Fibroblast of upper back skin (primary cell): ENCODE measurements at regions not wholly inside any gene's neighbourhood (a gene's known extent, or its start where the extent isn't known, plus 50 kb on each side); places are given as distances from the start of the nearest gene placed in this dataset.
"Not testable (repeated sequence)": the region's sequence is repeated elsewhere in the genome, so short reads cannot be mapped to it uniquely, and the experiment has no call there.

Source experiments
- DNase-seq: peaks from one replicate; pipeline ENCODE4 v3.0.0-alpha.2; 2013

DNA sequence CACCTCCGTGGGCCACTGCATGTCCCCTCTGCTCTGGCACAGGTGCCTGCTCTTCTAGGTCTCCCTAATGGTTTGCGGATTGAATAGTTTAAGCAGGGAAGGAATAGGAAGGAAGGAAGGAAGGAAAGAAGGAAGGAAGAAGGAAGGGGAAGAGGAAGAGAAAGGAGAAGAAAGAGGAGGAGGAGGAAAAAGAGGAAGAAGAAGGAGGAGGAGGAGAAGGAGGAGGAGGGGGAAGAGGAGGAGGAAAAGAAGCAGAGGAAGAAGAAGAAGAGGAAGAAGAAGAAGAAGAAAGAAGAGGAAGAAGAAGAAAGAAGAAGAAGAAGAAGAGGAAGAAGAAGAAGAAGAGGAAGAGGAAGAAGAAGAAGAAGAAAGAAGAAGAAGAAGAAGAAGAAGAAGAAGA, 376.8 kb upstream of the PODXL start:
- DNase-seq = not testable (repeated sequence)

DNA sequence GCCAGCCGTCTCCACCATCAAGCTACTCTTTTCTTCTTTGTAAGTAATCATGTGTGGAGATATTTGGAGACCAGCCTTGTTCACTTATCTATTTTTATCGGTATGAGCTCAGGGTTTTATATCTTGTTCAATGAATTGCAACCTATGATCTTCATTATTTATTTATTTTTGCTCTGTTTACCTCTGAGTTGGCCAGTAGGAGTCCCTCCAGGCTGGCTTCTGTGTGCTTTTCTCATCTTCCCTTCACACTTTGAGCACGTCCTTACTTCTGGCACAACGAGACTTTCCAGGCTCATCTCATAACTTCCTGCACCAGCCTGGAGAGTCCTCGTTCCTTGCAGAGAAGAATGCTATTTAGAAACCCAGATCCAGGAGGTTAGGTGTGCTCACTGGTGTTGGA, 375.8 kb upstream of the PODXL start:
- DNase-seq = no peak

DNA sequence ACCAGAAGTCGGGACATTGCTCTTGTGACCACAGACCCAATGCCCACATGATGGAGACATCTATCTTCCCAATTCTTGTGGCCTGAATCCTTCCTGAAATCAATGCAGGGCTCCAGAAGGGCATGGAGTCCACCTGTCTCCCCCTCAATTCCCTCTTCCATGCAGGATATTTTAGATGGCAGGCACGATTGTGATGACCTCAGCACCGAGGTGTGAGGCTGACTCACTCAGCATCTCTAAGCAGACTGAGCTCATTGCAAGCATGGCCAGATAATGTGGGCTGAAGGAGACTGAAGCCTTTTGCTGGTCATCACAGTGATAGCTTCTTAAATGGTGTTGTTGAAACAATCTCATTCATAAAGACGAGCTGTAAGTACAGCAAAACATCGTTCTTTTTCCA, 374.9 kb upstream of the PODXL start:
- DNase-seq = peak; percentile 20

DNA sequence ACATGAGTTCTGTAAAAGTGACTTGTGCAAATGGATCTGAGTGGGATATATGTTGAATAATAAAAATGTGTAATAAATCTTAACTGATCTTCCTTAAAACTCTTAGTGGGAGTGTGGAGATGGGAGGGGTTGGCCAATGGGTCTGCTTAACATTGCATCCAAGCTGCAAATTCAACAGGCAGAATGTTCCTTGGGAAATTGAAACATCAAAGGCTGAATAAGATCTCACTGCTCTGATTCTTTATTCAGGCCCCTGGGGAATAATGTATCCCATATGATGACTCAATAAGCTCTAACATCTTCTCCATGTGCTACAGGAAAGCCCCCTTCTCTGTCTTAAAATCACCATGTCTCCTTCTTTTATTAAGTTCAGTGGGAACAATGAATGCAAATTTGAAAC, 373.2 kb upstream of the PODXL start:
- DNase-seq = no peak

DNA sequence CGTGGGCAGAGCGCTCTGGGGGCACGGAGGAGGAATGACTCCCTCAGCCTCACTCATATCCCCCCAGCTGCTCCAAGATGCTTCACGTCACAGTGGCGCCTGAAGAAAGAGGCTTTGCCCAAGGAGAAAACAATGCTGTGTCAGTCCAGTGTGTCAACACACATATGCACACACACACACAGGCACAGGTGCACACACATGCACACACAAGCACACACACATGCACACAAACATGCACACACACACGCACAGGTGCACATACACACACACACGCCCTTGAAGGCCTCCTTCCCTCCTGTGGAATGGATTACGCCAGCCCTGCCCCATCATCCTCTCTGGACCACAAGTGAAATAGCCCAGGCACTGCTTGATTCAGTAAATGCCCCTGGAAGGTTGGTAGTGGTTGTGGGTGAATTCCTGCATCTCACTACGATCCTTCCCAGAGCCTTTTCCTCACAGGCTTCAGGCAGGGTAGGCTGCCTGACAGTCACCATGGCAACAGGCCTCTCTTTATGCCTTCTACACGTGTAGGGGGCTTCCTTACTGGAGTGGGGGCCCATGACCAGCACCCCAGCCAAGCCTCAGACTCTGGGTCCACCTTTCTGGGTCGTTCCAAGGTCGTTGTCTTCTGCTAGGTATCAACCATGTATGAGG, 371.5 kb upstream of the PODXL start:
- no peak for DNase-seq

DNA sequence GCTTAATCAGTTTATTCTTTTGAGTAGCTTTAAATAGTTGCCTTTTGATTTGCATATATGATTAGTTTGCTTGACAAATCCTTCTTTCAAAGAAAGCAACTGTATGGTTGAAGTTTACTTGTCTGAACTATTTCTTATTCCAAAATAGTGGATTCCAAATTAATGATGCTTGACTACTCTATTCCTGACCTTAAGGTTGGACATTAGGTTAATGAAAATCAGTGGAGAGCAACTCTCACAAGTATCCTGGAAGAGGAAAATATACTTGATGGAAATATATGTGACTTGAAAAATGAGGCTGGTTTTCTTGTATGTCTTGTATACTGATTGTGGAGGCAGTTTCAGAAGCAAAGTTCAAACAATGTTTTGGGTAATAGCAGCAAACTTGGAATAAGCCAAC, 369.2 kb upstream of the PODXL start:
- DNase-seq = no peak

DNA sequence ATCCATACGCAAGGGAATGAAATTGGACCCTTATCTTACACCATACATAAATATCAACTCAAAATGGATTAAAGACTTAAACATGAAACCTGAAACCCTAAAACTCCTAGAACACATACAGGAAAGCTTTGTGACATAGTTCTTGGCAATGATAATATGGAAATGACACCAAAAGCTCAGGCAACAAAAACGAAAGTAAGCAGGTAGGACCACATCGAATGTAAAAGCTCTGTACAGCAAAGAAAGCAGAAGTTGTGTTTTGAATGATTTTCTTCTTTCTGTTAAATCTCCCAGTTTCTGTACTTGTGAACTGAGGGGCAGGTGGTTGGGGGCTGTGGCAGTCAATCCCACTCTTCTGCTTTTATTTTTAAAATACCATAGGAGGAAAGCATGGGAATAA, 368.4 kb upstream of the PODXL start:
- no peak for DNase-seq

DNA sequence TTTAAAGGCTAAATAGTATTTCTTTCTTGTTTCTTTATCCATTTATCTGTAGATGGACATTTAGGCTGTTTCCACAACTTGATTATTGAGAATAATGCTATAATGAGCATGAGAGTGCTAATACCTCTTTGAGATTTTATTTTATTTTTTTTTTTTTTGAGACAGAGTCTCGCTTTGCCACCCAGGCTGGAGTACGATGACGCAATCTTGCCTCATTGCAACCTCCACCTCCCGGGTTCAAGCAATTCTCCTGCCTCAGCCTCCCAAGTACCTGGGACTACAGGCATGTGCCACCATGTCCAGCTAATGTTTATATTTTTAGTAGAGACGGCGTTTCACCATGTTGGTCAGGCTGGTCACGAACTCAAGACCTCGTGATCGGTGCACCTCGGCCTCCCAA, 366.5 kb upstream of the PODXL start:
- DNase-seq = not testable (repeated sequence)

DNA sequence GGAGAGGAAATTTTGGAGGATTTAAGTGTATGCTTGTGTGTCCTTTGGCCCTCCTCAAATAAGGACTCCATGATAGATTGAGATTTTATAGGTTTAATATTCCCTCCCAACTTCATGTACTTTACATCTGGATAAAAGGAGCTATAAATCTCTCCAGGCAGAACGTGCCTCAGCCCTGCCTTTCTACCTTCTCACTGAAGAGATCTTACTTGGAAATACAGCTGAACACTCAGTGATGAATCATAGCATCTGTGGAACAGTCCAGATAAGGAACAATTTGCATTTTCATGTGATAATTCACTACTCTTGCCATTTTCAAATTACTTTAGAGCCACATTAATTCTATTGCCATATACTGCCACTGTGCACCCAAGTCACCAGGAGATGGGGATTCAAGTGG, 364.6 kb upstream of the PODXL start:
- DNase-seq = peak; percentile 35

DNA sequence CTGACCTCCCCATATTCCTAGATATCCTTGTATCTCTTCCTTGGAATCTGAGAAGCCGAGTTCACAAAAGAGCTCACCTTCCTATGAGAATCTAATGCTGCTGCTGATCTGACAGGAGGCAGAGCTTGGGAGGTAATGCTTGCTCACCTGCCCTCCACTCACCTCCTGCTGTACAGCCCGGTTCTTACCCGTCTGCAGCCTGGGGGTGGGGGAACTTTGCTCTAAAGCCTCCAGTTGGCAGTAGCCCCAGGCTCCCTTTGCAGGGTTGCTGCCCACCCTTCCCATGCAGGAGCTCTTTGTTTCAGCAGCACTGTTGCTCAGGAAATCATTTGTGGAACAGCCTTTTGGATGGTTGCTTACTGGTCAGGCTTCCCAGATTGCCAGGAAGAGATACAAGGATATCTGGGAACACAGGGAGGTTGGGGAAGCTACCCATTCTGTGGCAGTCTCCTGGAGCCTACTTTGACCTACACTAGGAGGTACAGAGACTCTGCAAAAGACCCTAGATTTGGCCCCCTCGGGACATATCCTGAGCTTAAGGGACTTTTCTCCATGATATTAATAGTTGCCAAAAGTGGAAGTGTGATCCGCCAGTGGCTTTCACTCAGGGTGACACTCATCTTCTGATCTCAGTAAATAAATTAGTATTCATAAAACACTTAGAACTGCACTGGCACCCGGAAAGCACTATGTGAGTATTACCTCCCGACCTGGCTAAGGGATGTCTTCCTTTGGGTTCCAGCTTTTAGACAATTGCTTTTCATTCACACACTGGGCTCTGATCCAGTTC, 363.7 kb upstream of the PODXL start:
- no peak for DNase-seq

DNA sequence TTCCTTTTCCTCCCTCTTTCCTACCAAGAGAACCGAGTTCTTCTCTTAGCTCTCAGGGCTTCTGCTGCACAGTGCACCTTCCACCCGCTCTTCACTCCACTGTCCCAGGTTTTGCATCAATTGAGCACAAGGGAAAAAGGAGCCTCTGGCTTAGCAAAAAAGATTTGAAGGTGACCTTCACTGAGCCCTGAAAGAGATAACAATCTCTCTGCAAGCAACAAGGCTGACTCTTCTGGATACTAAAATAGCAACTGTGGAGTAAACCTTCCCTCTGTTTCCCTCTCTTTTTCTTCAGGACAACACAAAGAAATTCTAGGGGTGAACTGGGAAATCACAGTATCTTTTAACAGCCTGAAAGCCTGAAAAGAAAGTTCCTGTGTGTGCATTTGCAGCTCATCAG, 354.7 kb upstream of the PODXL start:
- no peak for DNase-seq

DNA sequence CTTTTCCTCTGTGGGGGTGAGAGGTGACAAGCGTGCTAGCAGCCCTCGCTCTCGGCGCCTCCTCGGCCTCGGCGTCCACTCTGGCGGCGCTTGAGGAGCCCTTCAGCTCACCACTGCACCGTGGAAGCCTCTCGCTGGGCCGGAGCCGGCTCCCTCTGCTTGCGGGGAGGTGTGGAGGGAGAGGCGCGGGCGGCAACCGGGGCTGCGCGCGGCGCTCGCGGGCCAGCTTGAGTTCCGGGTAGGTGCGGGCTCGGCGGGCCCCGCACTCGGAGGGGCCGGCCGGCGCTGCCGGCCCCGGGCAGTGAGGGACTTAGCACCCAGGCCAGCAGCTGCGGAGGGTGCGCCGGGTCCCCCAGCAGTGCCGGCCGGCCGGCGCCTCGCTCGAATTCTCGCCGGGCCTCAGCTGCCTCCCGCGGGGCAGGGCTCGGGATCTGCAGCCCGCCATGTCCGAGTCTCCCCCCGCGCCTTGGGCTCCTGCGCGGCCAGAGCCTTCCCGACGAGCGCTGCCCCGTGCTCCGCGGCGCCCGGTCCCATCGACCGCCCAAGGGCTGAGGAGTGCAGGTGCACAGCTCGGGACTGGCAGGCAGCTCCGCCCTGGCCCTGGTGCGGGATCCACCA, 352.8 kb upstream of the PODXL start:
- no peak for DNase-seq

DNA sequence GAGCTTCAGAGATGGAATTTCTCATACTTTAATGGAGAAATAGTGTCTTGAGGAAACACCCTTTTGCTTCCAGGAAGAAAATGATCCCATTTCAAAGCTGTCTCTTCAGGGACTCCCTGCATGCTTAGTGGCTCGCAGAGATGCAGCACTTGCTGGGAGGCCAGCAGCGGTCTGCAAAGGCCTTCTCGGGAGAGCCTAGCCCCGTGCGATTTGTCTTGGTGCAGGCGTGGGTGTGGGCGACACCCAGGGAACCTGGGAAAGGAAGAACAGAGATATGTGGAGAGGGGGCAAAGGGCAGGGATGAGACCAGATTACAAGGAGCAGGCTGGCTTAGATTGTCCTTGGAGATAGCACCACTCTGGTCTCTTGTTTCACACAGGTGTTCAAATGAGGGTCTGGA, 352.3 kb upstream of the PODXL start:
- no peak for DNase-seq

DNA sequence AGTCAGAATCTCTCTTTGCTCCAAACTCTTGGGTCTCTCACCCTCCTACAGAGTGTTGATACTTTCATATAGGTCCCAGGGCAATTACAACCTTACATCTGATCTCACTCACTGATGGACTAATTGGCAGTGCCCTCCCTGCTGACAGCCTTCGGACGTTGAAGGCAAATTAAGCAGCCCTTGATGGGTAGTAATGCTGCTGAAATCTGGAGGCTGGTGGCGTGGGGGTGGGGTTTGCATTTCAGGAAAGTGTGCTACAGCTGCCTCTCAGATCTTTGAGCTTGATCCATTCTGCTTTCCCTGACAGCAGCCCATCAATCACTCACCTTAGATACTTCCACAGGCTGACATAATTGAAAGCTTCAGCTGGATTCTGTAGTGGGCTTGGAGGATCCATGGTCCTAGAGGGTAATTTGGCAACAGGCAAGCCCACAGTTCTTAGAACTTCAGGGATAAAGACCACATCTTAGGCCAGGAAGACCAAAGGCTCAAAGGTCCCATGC, 349.1 kb upstream of the PODXL start:
- DNase-seq = no peak

DNA sequence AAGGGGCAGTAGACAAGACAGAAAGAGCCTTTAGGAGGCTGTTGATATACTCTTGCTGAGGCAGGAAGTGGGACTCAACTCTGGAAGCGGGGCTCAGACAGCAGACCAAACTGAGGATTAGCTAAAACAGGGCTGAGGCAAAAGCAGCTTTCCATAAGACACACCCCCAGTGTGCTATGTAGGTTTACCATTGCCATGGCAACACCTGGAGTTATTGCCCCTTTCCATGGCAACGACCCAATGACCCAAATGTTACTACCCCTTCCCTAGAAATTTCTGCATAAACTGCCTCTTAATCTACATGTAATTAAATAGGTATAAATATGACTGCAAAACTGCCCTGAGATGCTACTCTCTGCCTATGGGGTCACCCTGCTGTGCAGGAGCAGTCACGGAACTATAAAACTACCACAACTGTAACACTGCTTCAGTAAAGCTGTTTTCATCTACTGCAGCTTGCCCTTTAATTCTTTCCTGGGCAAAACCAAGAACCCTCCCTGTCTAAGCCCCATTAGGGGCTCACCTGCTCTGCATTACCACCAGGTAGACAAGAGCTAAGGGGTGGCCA, 348.4 kb upstream of the PODXL start:
- DNase-seq = no peak

DNA sequence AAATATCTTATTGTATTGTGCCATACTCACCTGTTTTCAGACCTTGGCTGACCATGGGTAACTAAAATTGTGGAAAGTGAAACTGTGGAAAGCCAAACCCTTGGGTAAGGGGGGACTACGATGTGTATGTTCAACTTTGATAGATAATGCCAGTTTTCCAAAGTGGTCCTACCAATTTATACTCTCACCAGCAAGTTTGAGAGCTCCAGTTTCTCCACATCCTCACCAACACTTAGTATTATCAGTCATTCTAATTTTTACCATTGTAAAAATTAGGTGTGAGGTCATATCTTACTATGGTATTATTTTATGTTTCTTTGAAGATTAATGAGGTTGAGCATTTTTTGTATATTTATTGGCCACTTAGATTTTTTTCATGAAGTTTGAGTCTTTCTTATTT, 346.9 kb upstream of the PODXL start:
- no peak for DNase-seq

DNA sequence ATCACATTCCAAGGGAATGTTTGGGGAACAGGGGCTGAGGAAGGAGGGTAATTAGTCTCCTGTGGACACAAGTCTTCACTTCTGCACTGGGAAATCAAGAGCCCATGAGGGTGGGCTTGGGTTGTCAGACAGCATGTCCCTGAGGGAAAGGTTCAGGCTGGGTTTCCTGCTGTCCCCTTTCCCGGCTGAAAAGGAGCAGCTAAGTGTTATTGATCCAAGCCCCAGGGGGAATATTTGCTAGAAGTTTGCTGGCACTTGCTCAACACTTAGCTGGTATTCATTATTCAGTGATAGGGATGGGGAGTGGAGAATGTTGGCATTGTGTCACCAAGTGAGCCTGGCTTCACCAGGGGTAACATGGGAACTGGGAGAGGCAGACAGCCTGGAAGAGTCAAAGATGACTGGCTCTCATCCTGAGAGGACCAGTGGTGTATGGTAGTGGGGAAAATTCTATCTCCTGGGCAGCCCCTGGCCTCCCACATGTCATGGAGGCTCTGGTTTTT, 344.4 kb upstream of the PODXL start:
- no peak for DNase-seq

DNA sequence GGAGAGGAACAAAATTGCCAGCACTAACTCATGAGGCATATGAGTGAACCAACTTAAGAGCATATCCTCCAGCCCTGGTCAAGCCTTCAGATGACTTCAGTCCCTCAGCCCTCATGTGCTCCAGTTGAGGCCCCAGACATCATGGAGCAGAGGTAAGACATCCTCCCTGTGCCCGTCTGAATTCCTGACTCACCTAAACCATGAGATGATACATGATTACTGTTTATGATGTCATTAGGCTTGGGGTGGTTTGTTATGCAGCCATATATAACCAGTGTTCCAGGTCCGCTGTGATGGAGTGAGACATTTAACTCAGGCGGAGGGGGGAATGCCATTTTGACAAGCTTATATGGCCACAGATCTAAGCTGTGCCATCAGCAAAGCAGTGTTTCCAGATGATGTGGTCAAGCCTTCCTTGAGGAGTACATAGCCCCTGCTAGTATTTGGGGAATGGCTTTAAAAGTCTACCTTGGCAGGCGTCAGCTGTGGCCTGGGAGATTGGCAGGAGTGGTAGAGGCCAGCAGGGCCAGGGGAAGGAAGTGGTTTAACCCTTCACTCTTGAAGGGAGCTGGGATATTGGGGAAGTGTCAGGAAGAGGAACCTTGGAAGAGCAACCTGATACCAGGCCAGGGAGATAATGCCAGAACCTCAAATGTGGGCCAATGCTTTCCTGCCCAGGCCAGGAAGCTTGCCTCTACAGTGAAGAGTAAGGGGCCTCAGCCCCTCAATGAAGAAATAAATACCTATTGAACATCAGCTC, 343.0 kb upstream of the PODXL start:
- DNase-seq = no peak

DNA sequence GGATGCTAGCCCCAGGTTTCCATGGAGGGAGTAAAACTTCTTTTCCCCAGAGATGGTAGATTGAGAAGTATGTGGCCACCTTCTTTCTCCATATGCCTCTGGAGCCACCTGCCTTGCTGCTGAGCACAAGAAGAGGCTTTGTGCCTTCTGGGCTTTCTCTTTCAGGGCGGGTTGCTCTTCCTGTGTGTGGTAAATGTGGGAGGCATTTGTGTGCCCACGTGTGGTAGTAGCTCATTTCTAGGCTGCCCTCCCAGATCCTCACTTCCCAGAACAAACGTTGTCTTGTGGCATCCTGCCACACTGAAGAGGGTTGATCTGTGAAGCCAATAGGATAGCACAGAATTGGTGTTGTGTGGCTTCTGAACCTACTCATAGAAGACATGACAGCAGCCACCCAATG, 342.0 kb upstream of the PODXL start:
- no peak for DNase-seq

DNA sequence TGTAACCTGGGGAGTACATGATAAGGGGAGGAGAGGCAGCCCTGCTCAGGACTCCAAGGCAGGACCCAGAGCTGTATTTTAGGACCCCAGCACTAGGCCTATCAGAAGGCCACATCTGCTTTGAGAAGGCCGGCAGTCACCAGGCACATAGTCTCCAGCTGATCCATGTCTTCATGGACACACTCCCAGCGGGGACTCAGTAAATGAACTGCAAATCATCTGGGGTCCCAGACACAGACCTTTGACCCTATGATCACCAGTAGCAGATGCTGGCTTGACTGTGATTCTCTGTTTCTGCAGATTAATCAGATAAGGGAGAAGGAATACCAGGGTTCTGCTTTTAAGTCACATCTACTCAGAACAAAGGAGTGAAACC, 341.4 kb upstream of the PODXL start:
- no peak for DNase-seq

DNA sequence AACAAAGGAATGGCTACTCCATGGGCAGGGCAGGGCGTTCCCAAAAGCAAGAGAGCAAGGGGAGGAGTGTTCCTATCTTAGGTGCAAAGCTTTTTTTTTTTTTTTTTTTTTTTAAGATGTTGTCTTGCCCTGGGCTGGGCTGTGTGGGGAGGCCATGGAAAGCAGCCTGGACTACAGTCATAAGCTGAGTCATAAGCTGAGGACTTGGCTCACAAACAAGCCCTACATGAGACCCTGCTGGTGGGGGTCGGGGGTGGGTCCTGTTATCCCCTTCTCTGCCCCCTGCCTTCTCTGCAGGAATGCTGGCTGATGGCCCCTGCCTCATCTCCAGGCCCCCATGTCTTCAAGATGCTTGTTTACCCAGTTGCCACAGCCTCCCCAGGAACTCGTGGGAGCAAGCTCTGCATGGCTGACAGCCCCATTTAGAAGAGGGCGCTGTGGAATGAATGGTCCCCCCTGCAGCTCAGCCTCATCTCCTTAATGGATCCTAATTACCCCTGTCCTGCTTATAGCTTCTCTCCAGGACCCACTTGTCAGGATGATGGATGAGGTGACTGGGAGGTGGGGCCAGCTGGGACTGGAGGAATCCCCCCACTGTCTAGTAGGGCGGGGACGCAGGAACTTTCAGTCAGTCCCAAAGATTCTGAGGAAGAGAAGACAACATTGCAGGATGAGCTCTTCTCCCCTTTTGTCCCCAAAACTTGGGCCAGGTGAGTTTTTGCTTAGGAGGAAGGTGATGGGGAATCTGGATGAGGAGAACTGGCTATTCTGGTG, 340.8 kb upstream of the PODXL start:
- peak; percentile 92 for DNase-seq
